ENCODE measurements at regions not wholly inside any gene's neighbourhood (a gene's known extent, or its start where the extent isn't known, plus 50 kb on each side); places are given as distances from the start of the nearest gene placed in this dataset.

DNA sequence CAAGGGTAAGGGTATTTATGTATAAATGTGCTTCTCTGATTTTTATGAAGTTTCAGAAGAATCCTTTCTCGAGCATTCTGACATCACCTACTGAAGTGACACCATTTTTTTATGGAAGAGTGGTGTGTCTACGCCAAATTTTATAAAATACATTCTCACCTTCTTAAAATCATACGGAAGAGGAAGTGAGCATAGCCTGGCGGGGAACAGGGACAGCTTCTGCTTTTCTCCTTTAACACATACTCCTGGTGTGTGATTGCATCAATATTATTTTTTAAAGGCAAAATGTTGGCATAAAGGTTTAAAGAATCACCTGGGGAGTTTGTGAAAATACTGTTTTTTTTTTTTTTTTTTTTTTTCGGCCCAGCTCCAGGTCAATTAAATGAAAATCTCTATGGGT is 733.6 kb upstream of the MAN1A1 start:
- H3K4me3 ChIP-seq (ENCODE audit: low read length) = no peak overlapping the region
- no peaks in the 10 kb centered on the region for H3K9me3 ChIP-seq (ENCODE audit: low read length)
- H3F3A ChIP-seq (ENCODE audit: insufficient read depth, low read length, poor library complexity, severe bottlenecking) = no peaks in the 10 kb centered on the region
- H3K9me2 ChIP-seq (ENCODE audit: insufficient read depth, low read length) = no peaks in the 10 kb centered on the region
- H3K79me2 ChIP-seq (replicated peaks; ENCODE audit: insufficient read depth, low read length) = no peaks in the 10 kb centered on the region
- no peaks in the 10 kb centered on the region for H4K20me1 ChIP-seq (ENCODE audit: insufficient read depth)
- H3K9ac ChIP-seq (ENCODE audit: low read length) = no peak overlapping the region
- TF ChIP-seq CTCF (IDR thresholded peaks at IDR 0.05; ENCODE audit: poor library complexity, severe bottlenecking) (no peak), MXI1 (conservative IDR thresholded peaks at IDR 0.05; ENCODE audit: poor library complexity, severe bottlenecking) (no peak), TAF1 (IDR thresholded peaks at IDR 0.05; ENCODE audit: low read depth) (no peak), EZH2 (IDR thresholded peaks at IDR 0.05; ENCODE audit: borderline replicate concordance, insufficient read depth, low read length, poor library complexity, severe bottlenecking) (no peak), RAD21 (conservative IDR thresholded peaks at IDR 0.05) (no peak), SMC3 (conservative IDR thresholded peaks at IDR 0.05; ENCODE audit: poor library complexity) (no peak), EP300 (conservative IDR thresholded peaks at IDR 0.05; ENCODE audit: poor library complexity, severe bottlenecking) (no peak), POLR2AphosphoS5 (IDR thresholded peaks at IDR 0.05) (no peak)
- TF ChIP-seq, protein P1, sequence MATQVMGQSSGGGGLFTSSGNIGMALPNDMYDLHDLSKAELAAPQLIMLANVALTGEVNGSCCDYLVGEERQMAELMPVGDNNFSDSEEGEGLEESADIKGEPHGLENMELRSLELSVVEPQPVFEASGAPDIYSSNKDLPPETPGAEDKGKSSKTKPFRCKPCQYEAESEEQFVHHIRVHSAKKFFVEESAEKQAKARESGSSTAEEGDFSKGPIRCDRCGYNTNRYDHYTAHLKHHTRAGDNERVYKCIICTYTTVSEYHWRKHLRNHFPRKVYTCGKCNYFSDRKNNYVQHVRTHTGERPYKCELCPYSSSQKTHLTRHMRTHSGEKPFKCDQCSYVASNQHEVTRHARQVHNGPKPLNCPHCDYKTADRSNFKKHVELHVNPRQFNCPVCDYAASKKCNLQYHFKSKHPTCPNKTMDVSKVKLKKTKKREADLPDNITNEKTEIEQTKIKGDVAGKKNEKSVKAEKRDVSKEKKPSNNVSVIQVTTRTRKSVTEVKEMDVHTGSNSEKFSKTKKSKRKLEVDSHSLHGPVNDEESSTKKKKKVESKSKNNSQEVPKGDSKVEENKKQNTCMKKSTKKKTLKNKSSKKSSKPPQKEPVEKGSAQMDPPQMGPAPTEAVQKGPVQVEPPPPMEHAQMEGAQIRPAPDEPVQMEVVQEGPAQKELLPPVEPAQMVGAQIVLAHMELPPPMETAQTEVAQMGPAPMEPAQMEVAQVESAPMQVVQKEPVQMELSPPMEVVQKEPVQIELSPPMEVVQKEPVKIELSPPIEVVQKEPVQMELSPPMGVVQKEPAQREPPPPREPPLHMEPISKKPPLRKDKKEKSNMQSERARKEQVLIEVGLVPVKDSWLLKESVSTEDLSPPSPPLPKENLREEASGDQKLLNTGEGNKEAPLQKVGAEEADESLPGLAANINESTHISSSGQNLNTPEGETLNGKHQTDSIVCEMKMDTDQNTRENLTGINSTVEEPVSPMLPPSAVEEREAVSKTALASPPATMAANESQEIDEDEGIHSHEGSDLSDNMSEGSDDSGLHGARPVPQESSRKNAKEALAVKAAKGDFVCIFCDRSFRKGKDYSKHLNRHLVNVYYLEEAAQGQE (IDR thresholded peaks at IDR 0.05; ENCODE audit: borderline replicate concordance) = no peak
- H3K36me3 ChIP-seq (ENCODE audit: insufficient read depth, low read length) = no peaks in the 10 kb centered on the region
- no peak overlapping the region for H3K27ac ChIP-seq (ENCODE audit: low read length)
- H2AFZ ChIP-seq (ENCODE audit: low read depth, low read length) = no peak overlapping the region
- no peak overlapping the region for H3K4me2 ChIP-seq (ENCODE audit: low read length)
- H3K27me3 ChIP-seq (ENCODE audit: insufficient read depth, low read depth, low read length) = no peaks in the 10 kb centered on the region

DNA sequence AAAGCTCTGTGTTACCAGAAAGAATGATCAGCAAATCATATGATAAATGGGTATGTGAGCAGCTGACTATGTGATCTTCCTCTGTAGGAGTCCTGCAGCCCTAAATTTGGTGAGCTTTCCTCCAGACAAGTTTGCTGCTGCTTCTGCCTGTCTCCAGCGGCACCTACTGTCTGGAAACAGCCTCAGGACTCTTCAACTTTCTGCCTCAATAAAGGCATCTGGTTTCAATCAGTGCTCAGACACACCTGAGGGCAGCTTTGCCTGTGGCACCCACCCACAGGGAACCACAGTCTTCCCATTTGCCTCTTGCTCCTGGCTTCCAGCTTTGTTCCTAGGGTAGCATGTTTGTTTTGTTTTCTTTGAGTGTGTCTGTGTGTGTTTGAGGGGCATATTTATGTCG is 727.9 kb upstream of the MAN1A1 start:
- H3K9me2 ChIP-seq (ENCODE audit: insufficient read depth, low read length) = no peaks in the 10 kb centered on the region
- H4K20me1 ChIP-seq (ENCODE audit: insufficient read depth) = no peaks in the 10 kb centered on the region
- no peak overlapping the region for H2AFZ ChIP-seq (ENCODE audit: low read depth, low read length)
- TF ChIP-seq SMC3 (conservative IDR thresholded peaks at IDR 0.05; ENCODE audit: poor library complexity) (no peak), RAD21 (conservative IDR thresholded peaks at IDR 0.05) (peak; percentile 9)
- no peak overlapping the region for H3K9ac ChIP-seq (ENCODE audit: low read length)
- H3K79me2 ChIP-seq (replicated peaks; ENCODE audit: insufficient read depth, low read length) = no peaks in the 10 kb centered on the region
- no peak overlapping the region for H3K27ac ChIP-seq (ENCODE audit: low read length)
- no peaks in the 10 kb centered on the region for H3K9me3 ChIP-seq (ENCODE audit: low read length)
- H3K36me3 ChIP-seq (ENCODE audit: insufficient read depth, low read length) = no peaks in the 10 kb centered on the region
- H3K4me3 ChIP-seq (ENCODE audit: low read length) = no peak overlapping the region
- H3K27me3 ChIP-seq (ENCODE audit: insufficient read depth, low read depth, low read length) = no peaks in the 10 kb centered on the region
- H3K4me2 ChIP-seq (ENCODE audit: low read length) = no peak overlapping the region
- no peaks in the 10 kb centered on the region for H3F3A ChIP-seq (ENCODE audit: insufficient read depth, low read length, poor library complexity, severe bottlenecking)

DNA sequence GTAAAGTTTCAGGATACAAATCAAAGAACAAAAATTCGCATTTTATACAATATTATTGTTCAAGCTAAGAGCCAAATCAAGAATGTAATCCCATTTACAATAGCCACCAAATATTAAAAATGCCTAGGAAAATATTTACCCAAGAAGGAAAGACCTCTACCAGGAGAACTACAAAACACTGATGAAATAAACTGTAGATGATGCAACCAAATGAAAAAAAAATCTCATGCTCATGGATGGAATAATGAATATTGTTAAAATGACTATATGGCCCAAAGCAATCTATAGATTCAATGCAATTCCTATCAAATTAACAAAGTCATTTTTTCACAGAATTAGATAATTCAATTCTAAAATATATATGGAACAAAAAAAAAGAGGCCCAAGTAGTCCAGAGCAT is 708.8 kb upstream of the MAN1A1 start:
- Histone ChIP-seq H3K4me2 (ENCODE audit: low read length) (no peak overlapping the region), H3K9ac (ENCODE audit: low read length) (no peak overlapping the region), H3F3A (ENCODE audit: insufficient read depth, low read length, poor library complexity, severe bottlenecking) (no peaks in the 10 kb centered on the region), H3K27me3 (ENCODE audit: insufficient read depth, low read depth, low read length) (no peaks in the 10 kb centered on the region), H3K9me3 (ENCODE audit: low read length) (no peaks in the 10 kb centered on the region), H3K9me2 (ENCODE audit: insufficient read depth, low read length) (no peaks in the 10 kb centered on the region), H3K4me3 (ENCODE audit: low read length) (no peak overlapping the region), H4K20me1 (ENCODE audit: insufficient read depth) (no peaks in the 10 kb centered on the region), H3K27ac (ENCODE audit: low read length) (no peak overlapping the region), H3K79me2 (replicated peaks; ENCODE audit: insufficient read depth, low read length) (no peaks in the 10 kb centered on the region), H3K36me3 (ENCODE audit: insufficient read depth, low read length) (no peaks in the 10 kb centered on the region), H2AFZ (ENCODE audit: low read depth, low read length) (no peak overlapping the region)
- TF ChIP-seq EP300 (conservative IDR thresholded peaks at IDR 0.05; ENCODE audit: poor library complexity, severe bottlenecking) = no peak
- TF ChIP-seq SMC3 (conservative IDR thresholded peaks at IDR 0.05; ENCODE audit: poor library complexity) = no peak
- no peak for TF ChIP-seq TAF1 (IDR thresholded peaks at IDR 0.05; ENCODE audit: low read depth)
- no peak for TF ChIP-seq MXI1 (conservative IDR thresholded peaks at IDR 0.05; ENCODE audit: poor library complexity, severe bottlenecking)
- TF ChIP-seq CTCF (IDR thresholded peaks at IDR 0.05; ENCODE audit: poor library complexity, severe bottlenecking) = no peak

Measured in neural cell (in vitro differentiated cells).